CD4-positive, CD25-positive, alpha-beta regulatory T cell (primary cell): ENCODE measurements at regions not wholly inside any gene's neighbourhood (a gene's known extent, or its start where the extent isn't known, plus 50 kb on each side); places are given as distances from the start of the nearest gene placed in this dataset.

ENCODE experiments used
- ATAC-seq, 2 donors: fragments of 150-1000 bp; cut with Tn5 transposase; one replicate each; pipeline ENCODE4 v1.10.0; 2021; ENCODE audit warnings: low read depth in 2 of 2, moderate number of reproducible peaks in 2 of 2, moderate library complexity in 1 of 2
- DNase-seq, 3 donors: peaks; one replicate each; pipeline versions ENCODE4 v3.0.0 to v3.0.0-alpha.2; 2012 to 2022; ENCODE audit warnings: mixed read lengths in 1 of 3
- H3K27ac ChIP-seq: one replicate; pipeline ENCODE4 v1.7.0; 2013; ENCODE audit warnings: mild to moderate bottlenecking, low read length; ENCODE audit not compliant: insufficient read depth, poor library complexity, severe bottlenecking
- H3K27me3 ChIP-seq: one replicate; pipeline ENCODE4 v1.7.0; 2013; ENCODE audit warnings: low read length; ENCODE audit not compliant: control insufficient read depth, insufficient read depth
- H3K36me3 ChIP-seq: one replicate; pipeline ENCODE4 v1.7.0; 2013; ENCODE audit warnings: mild to moderate bottlenecking, low read length, moderate library complexity; ENCODE audit not compliant: control insufficient read depth, insufficient read depth
- H3K4me1 ChIP-seq: 2 replicates; pipeline ENCODE4 v1.7.0; 2013; ENCODE audit warnings: mild to moderate bottlenecking, low read length; ENCODE audit not compliant: insufficient read depth, control insufficient read depth, poor library complexity, severe bottlenecking
- H3K4me3 ChIP-seq: one replicate; pipeline ENCODE4 v1.7.0; 2013; ENCODE audit warnings: low read depth, mild to moderate bottlenecking, low read length, moderate library complexity
- H3K9me3 ChIP-seq, 2 experiments: 1 replicate in 1 of 2; 2 replicates in 1 of 2; pipeline ENCODE4 v1.7.0; 2013; ENCODE audit warnings: low read length in 2 of 2, mild to moderate bottlenecking in 1 of 2, moderate library complexity in 1 of 2; ENCODE audit not compliant: control insufficient read depth in 2 of 2
- H3K27ac Mint-ChIP-seq, 3 donors: one replicate each; pipeline ENCODE4 v1.8.0; 2020 to 2022; ENCODE audit warnings: mild to moderate bottlenecking in 3 of 3, mixed read lengths in 3 of 3, moderate library complexity in 2 of 3
- H3K27me3 Mint-ChIP-seq: one replicate; pipeline ENCODE4 v1.8.0; 2022; ENCODE audit warnings: mild to moderate bottlenecking, mixed read lengths
- H3K36me3 Mint-ChIP-seq: one replicate; pipeline ENCODE4 v1.8.0; 2020; ENCODE audit warnings: mixed read lengths
- H3K4me1 Mint-ChIP-seq, 4 donors: one replicate each; pipeline ENCODE4 v1.8.0; 2020 to 2022; ENCODE audit warnings: mixed read lengths in 4 of 4, mild to moderate bottlenecking in 1 of 4
- H3K4me3 Mint-ChIP-seq, 4 donors: one replicate each; pipeline ENCODE4 v1.8.0; 2020 to 2022; ENCODE audit warnings: mild to moderate bottlenecking in 4 of 4, mixed read lengths in 4 of 4, moderate library complexity in 3 of 4
- H3K9me3 Mint-ChIP-seq, 7 donors: one replicate each; pipeline ENCODE4 v1.8.0; 2020 to 2022; ENCODE audit warnings: mixed read lengths in 7 of 7, mild to moderate bottlenecking in 3 of 7, moderate library complexity in 2 of 7

DNA sequence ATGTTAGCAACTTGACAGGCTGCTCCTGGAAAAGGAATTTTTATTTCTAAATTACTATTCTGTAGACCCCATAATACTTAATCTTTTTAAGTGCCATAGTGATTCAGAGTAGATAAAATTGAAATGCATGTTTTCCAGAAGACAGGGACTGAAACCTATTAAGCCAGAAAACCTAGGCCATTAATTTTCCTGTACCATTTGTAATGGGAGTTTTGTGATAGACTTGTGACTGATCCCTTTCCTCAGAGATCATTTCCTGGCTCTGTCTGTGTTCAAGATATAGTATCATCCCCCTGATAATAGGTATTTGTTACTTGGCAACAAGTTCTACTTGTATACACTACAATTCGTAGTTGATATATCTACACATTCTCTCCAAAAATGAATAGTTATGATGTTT lies 1609.8 kb downstream of the AMY1C start:
- Mint-ChIP-seq H3K27ac (no peak overlapping the region), H3K27me3 (no peaks in the 10 kb centered on the region), H3K4me1 (no peaks in the 10 kb centered on the region), H3K36me3 (no peaks in the 10 kb centered on the region), H3K9me3 (peaks cover 0 to 9% (median 4%) of the 10 kb centered on the region in 7 donors), H3K4me3 (no peak overlapping the region)
- no peaks in the 10 kb centered on the region for H3K4me1 ChIP-seq
- H3K27ac ChIP-seq: no peak overlapping the region
- H3K27me3 ChIP-seq: no peaks in the 10 kb centered on the region
- peaks cover 2 to 5% of the 10 kb centered on the region in 2 experiments for H3K9me3 ChIP-seq
- ATAC-seq: no peak
- no peak for DNase-seq
- H3K36me3 ChIP-seq: no peaks in the 10 kb centered on the region
- H3K4me3 ChIP-seq: no peak overlapping the region

DNA sequence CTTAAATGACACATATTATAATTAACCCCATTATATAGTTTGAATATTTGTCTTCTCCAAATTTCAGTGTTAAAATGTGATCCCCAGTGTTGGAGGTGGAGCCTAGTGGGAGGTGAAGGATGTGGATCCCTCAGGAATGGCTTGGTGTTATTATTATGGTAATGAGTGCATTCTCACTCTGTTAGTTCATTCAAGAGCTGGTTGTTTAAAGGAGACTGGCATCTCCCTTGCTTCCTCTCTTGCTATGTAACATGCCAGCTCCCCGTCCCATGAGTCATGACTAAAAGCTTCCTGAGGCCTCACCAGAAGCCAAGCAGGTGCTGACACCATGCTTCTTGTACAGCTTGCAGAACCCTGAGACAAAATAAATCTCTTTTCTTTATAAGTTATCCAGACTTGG lies 1612.7 kb downstream of the AMY1C start:
- no peak for DNase-seq
- H3K4me1 Mint-ChIP-seq: no peaks in the 10 kb centered on the region

DNA sequence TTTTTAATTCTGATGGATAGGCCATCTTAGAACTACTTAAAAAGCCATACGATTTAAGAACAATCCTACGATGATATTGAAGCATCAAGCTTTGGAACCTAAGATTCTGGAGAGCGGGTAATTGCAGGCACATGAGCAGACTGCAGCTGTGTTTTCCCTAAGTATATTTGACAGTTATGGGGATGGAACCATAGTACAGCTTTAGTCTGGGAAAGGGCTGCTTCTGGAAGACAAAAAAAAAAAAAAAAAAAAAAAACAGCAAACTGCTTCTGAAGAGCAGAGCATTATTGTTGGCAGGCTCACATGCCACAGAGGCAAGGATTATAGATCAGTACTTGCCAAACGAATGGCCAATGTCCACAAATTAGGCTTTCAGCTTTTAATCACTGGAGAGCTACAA lies 1618.7 kb downstream of the AMY1C start:
- Mint-ChIP-seq H3K36me3 (no peaks in the 10 kb centered on the region), H3K27ac (no peak overlapping the region), H3K27me3 (no peaks in the 10 kb centered on the region), H3K4me3 (no peak overlapping the region), H3K9me3 (peaks cover 0 to 35% (median 8%) of the 10 kb centered on the region in 7 donors), H3K4me1 (no peaks in the 10 kb centered on the region)
- peaks cover 0 to 6% of the 10 kb centered on the region in 2 experiments for H3K9me3 ChIP-seq
- no peaks in the 10 kb centered on the region for H3K27me3 ChIP-seq
- ATAC-seq (no peak), DNase-seq (no peak)
- H3K36me3 ChIP-seq: no peaks in the 10 kb centered on the region
- H3K4me3 ChIP-seq: no peak overlapping the region
- H3K4me1 ChIP-seq: no peaks in the 10 kb centered on the region
- no peak overlapping the region for H3K27ac ChIP-seq

More for the DNA sequence above, 1612.7 kb downstream of the AMY1C start:
- Mint-ChIP-seq H3K36me3 (no peaks in the 10 kb centered on the region), H3K27ac (no peak overlapping the region), H3K4me3 (peak overlapping the region in 1 of 4 donors; percentile 21), H3K9me3 (peaks cover 0 to 23% (median 7%) of the 10 kb centered on the region in 7 donors), H3K27me3 (no peaks in the 10 kb centered on the region)
- Histone ChIP-seq H3K9me3 (peaks cover 5 to 6% of the 10 kb centered on the region in 2 experiments), H3K4me3 (no peak overlapping the region), H3K27ac (no peak overlapping the region), H3K27me3 (no peaks in the 10 kb centered on the region), H3K4me1 (no peaks in the 10 kb centered on the region), H3K36me3 (no peaks in the 10 kb centered on the region)
- ATAC-seq: no peak

DNA sequence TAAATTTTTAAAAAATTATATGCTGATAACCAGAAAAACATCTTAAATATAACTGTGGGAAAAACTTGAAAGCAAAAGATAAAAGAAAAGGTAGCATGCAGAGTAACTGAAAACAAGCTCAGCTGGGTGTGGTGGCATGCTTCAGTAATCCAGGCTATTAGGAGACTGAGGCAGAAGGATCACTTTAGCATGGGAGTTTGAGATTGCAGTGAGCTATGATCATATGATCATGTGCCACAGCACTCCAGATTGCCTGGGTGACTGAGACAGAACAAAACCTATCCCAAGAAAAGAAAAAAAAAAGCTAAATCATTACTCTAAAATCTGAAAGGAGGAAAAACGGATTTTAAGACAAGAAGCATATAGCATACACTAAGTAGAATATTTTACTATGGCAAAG lies 1624.0 kb downstream of the AMY1C start:
- Mint-ChIP-seq H3K4me3 (no peak overlapping the region), H3K27ac (no peak overlapping the region), H3K4me1 (no peaks in the 10 kb centered on the region), H3K36me3 (no peaks in the 10 kb centered on the region), H3K27me3 (no peaks in the 10 kb centered on the region), H3K9me3 (peaks cover 0 to 17% (median 4%) of the 10 kb centered on the region in 7 donors)
- no peaks in the 10 kb centered on the region for H3K4me1 ChIP-seq
- ATAC-seq (no peak), DNase-seq (no peak)
- no peaks in the 10 kb centered on the region for H3K36me3 ChIP-seq
- no peaks in the 10 kb centered on the region for H3K27me3 ChIP-seq
- no peak overlapping the region for H3K27ac ChIP-seq
- no peak overlapping the region for H3K4me3 ChIP-seq
- H3K9me3 ChIP-seq: no peaks in the 10 kb centered on the region

DNA sequence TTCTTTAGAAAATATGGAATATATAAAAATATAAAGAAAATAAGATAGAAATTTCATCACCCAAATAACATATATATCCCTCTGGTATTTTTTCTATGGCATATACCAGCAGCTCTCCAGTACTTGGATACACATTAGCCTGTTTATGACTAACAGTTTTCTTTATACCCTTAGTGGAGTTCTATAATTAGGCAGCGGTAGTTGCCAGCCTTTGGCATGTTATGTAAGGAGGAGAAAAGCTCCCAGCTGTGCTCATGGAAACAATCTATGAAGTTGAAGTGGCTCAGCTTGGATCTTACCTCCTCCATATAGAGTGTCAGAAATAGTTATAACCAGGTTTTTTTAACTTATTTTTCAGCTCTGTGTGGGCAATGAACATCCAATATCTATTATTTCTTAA lies 1636.8 kb downstream of the AMY1C start:
- Histone ChIP-seq H3K36me3 (no peaks in the 10 kb centered on the region), H3K4me1 (no peaks in the 10 kb centered on the region), H3K27me3 (no peaks in the 10 kb centered on the region), H3K27ac (no peak overlapping the region), H3K4me3 (no peak overlapping the region), H3K9me3 (peaks cover 6 to 12% of the 10 kb centered on the region in 2 experiments)
- Mint-ChIP-seq H3K27me3 (no peaks in the 10 kb centered on the region), H3K4me3 (no peak overlapping the region), H3K9me3 (peaks cover 0 to 23% (median 15%) of the 10 kb centered on the region in 7 donors), H3K4me1 (no peaks in the 10 kb centered on the region), H3K36me3 (no peaks in the 10 kb centered on the region), H3K27ac (no peak overlapping the region)
- DNase-seq (no peak), ATAC-seq (no peak)

DNA sequence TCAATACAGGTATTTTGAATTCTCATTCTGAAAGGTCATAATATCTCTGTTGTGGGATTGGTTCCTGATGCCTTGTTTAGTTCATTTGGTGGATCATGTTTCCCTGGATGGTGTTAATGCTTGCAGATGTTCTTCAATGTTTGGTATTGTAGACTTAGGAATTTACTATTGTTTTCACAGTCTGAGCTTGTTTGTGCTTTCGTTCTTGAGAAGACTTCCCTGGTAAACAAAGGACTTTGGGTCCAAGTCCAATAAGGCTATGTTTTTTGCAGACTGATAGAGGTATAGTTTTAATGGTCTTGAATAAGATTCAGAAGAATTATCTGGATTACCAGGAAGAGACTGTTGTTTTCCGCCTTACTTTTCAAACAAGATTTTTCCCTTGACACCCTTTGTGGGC lies 1646.3 kb downstream of the AMY1C start:
- Mint-ChIP-seq H3K9me3 (peaks cover 0 to 26% (median 9%) of the 10 kb centered on the region in 7 donors), H3K4me1 (no peaks in the 10 kb centered on the region), H3K4me3 (no peak overlapping the region), H3K36me3 (no peaks in the 10 kb centered on the region), H3K27ac (no peak overlapping the region), H3K27me3 (no peaks in the 10 kb centered on the region)
- Histone ChIP-seq H3K27me3 (no peaks in the 10 kb centered on the region), H3K4me3 (no peak overlapping the region), H3K27ac (no peak overlapping the region), H3K4me1 (no peaks in the 10 kb centered on the region), H3K36me3 (no peaks in the 10 kb centered on the region), H3K9me3 (peaks cover 0 to 16% of the 10 kb centered on the region in 2 experiments)
- DNase-seq (no peak), ATAC-seq (no peak)

DNA sequence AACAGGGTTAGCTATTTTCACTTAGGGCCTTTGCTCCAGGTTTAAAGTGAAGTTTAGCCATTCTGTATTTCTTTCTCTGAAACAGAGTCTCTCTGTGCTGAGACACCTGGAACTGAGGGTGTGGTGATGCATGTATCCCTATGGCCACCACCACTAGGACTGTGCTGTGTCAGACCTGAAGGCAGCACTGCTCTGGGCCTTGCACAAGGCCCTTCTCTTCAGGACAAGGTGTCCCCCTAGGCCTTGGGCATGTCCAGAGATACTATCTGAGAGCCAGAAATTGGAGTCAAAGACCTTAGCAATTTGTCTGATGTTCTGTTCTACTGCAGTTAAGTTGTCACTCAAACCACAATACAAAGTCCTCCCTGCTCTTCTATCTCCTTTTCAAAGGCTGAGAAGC lies 1649.2 kb downstream of the AMY1C start:
- no peaks in the 10 kb centered on the region for H3K4me1 Mint-ChIP-seq
- Histone ChIP-seq H3K27ac (no peak overlapping the region), H3K4me1 (no peaks in the 10 kb centered on the region), H3K27me3 (no peaks in the 10 kb centered on the region), H3K36me3 (no peaks in the 10 kb centered on the region), H3K4me3 (no peak overlapping the region), H3K9me3 (peaks cover 0 to 16% of the 10 kb centered on the region in 2 experiments)
- H3K4me3 Mint-ChIP-seq: no peak overlapping the region
- peaks cover 0 to 22% (median 2%) of the 10 kb centered on the region in 7 donors for H3K9me3 Mint-ChIP-seq
- H3K36me3 Mint-ChIP-seq: no peaks in the 10 kb centered on the region
- H3K27me3 Mint-ChIP-seq: no peaks in the 10 kb centered on the region
- H3K27ac Mint-ChIP-seq: no peak overlapping the region
- ATAC-seq (no peak), DNase-seq (no peak)

DNA sequence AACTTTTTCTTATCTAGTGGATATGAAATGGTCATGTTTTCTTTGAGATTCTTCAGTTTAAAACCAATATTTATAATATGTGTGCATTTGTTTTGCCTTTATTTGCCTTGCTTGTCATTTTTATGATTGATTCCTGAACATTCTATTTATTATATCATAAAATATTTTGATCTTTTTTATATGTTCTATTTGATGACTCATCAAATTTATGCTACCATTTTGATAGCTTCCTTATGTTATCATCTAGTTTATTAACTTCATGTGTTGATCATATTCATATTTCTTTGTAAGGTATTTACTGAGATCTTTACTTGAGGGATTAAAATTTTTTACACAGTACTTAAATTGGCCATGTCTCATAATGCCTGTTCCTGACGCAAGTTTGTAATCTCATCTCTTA lies 1650.0 kb downstream of the AMY1C start:
- no peaks in the 10 kb centered on the region for H3K4me1 Mint-ChIP-seq
- H3K27me3 Mint-ChIP-seq: no peaks in the 10 kb centered on the region
- H3K4me3 Mint-ChIP-seq: no peak overlapping the region
- Histone ChIP-seq H3K9me3 (peaks cover 0 to 16% of the 10 kb centered on the region in 2 experiments), H3K4me1 (no peaks in the 10 kb centered on the region), H3K4me3 (no peak overlapping the region), H3K27me3 (no peaks in the 10 kb centered on the region), H3K27ac (no peak overlapping the region), H3K36me3 (no peaks in the 10 kb centered on the region)
- peaks cover 0 to 17% (median 3%) of the 10 kb centered on the region in 7 donors for H3K9me3 Mint-ChIP-seq
- ATAC-seq: no peak
- no peaks in the 10 kb centered on the region for H3K36me3 Mint-ChIP-seq
- DNase-seq: no peak
- H3K27ac Mint-ChIP-seq: no peak overlapping the region
